H1 (cell line): ENCODE measurements at regions not wholly inside any gene's neighbourhood (a gene's known extent, or its start where the extent isn't known, plus 50 kb on each side); places are given as distances from the start of the nearest gene placed in this dataset.

Source experiments
- CTCF ChIA-PET: fragments of 300-600 bp; sonication (Branson Sonifier 250); formaldehyde crosslinking; loops from one replicate; lab custom pipeline; 2021; ENCODE audit not compliant: partially characterized antibody; lab: Charles Lee
- POLR2A ChIA-PET: fragments of 300-600 bp; sonication (Branson Sonifier 250); formaldehyde crosslinking; loops from one replicate; lab custom pipeline; 2021; ENCODE audit warnings: inconsistent platforms; ENCODE audit not compliant: partially characterized antibody; lab: Charles Lee
- DNase-seq, 2 experiments: peaks; one replicate each; pipeline versions ENCODE4 v3.0.0 to v3.0.0-alpha.2; 2010 to 2022; ENCODE audit warnings: low spot score in 2 of 2, low read depth in 1 of 2, mixed read lengths in 1 of 2
- FAIRE-seq: peaks from 2 replicates; lab custom pipeline; 2011; peaks lifted over from hg19 to GRCh38; lab: Jason Lieb, UNC
- H2AFZ ChIP-seq: 2 replicates; pipeline ENCODE4 v1.8.1; 2012; ENCODE audit warnings: low read length, inconsistent platforms
- H2AK5ac ChIP-seq: 2 replicates; pipeline ENCODE4 v1.6.1; 2013; ENCODE audit warnings: low read depth, low read length
- H2BK120ac ChIP-seq: replicated peaks from 2 replicates; pipeline ENCODE3; 2013; ENCODE audit warnings: low read depth, low read length, inconsistent platforms
- H2BK12ac ChIP-seq: 2 replicates; pipeline ENCODE4 v1.6.1; 2013; ENCODE audit warnings: low read depth, low read length
- H2BK15ac ChIP-seq: 2 replicates; pipeline ENCODE4 v1.6.1; 2013; ENCODE audit warnings: low read length
- H2BK20ac ChIP-seq: 2 replicates; pipeline ENCODE4 v1.6.1; 2013; ENCODE audit warnings: low read length
- H2BK5ac ChIP-seq: 2 replicates; pipeline ENCODE4 v1.6.1; 2013; ENCODE audit warnings: low read depth, low read length
- H3K14ac ChIP-seq: 2 replicates; pipeline ENCODE4 v1.6.1; 2013; ENCODE audit warnings: inconsistent platforms; ENCODE audit not compliant: insufficient read length
- H3K18ac ChIP-seq: 2 replicates; pipeline ENCODE4 v1.6.1; 2013; ENCODE audit warnings: low read length; ENCODE audit errors: extremely low read depth
- H3K23ac ChIP-seq: 2 replicates; pipeline ENCODE4 v1.6.1; 2013; ENCODE audit warnings: inconsistent platforms; ENCODE audit not compliant: insufficient read length
- H3K23me2 ChIP-seq: 2 replicates; pipeline ENCODE4 v1.6.1; 2013; ENCODE audit warnings: low read depth, low read length
- H3K27ac ChIP-seq: 2 replicates; pipeline ENCODE4 v1.6.1; 2011; ENCODE audit warnings: low read depth, low read length, inconsistent platforms
- H3K27me3 ChIP-seq, 4 experiments: replicated peaks in 1 of 4; 1 replicate in 1 of 4; 2 replicates in 3 of 4; pipeline versions ENCODE4 v1.6.1 to v1.8.1; 2011 to 2013; ENCODE audit warnings: low read length in 3 of 4, mild to moderate bottlenecking in 3 of 4, inconsistent platforms in 2 of 4, mixed read lengths in 2 of 4, moderate library complexity in 1 of 4; ENCODE audit not compliant: control insufficient read depth in 3 of 4, insufficient read depth in 3 of 4; ENCODE audit errors: extremely low read depth in 1 of 4
- H3K36me3 ChIP-seq, 4 experiments: 2 replicates each; pipeline versions ENCODE4 v1.6.1 to v1.8.1; 2011 to 2013; ENCODE audit warnings: mild to moderate bottlenecking in 4 of 4, low read length in 3 of 4, moderate library complexity in 2 of 4, control low read depth in 1 of 4, inconsistent platforms in 1 of 4; ENCODE audit not compliant: insufficient read depth in 4 of 4, control insufficient read depth in 2 of 4
- H3K4ac ChIP-seq: replicated peaks from 2 replicates; pipeline ENCODE3; 2013; ENCODE audit warnings: low read length, low read depth, mixed read lengths, inconsistent platforms; ENCODE audit not compliant: insufficient read length
- H3K4me1 ChIP-seq, 4 experiments: replicated peaks in 1 of 4; 1 replicate in 1 of 4; 2 replicates in 3 of 4; pipeline versions ENCODE4 v1.6.1 to v1.8.1; 2011 to 2013; ENCODE audit warnings: low read length in 3 of 4, inconsistent platforms in 2 of 4, mixed read lengths in 1 of 4; ENCODE audit not compliant: insufficient read depth in 4 of 4, control insufficient read depth in 3 of 4
- H3K4me2 ChIP-seq, 2 experiments: 2 replicates each; pipeline versions ENCODE4 v1.6.1 to v1.8.1; 2011 to 2013; ENCODE audit warnings: low read depth in 2 of 2, low read length in 2 of 2, control low read depth in 1 of 2, inconsistent platforms in 1 of 2, mild to moderate bottlenecking in 1 of 2; ENCODE audit not compliant: insufficient read depth in 1 of 2
- H3K4me3 ChIP-seq, 4 experiments: fragments of 200-600, 300-600 bp in 1 of 4; sonication (generic), shearing (Covaris generic), sonication (Bioruptor Twin) in 1 of 4; 2 replicates each; pipeline versions ENCODE4 v1.5.1 to v1.8.1; 2011 to 2016; ENCODE audit warnings: low read length in 4 of 4, low read depth in 3 of 4, control low read depth in 2 of 4, inconsistent platforms in 2 of 4, mild to moderate bottlenecking in 2 of 4, mixed read lengths in 1 of 4, moderate library complexity in 1 of 4; ENCODE audit not compliant: insufficient read depth in 2 of 4; ENCODE audit errors: extremely low read depth in 1 of 4
- H3K56ac ChIP-seq: replicated peaks from 2 replicates; pipeline ENCODE3; 2013; ENCODE audit warnings: low read depth, mild to moderate bottlenecking, mixed read lengths, low read length, inconsistent platforms; ENCODE audit not compliant: insufficient read length
- H3K79me1 ChIP-seq: 2 replicates; pipeline ENCODE4 v1.6.1; 2013; ENCODE audit warnings: low read depth, low read length, control low read depth
- H3K79me2 ChIP-seq, 2 experiments: 2 replicates each; pipeline versions ENCODE4 v1.6.1 to v1.8.1; 2012 to 2013; ENCODE audit warnings: low read length in 2 of 2, mild to moderate bottlenecking in 2 of 2, inconsistent platforms in 1 of 2; ENCODE audit not compliant: insufficient read depth in 2 of 2, control insufficient read depth in 1 of 2
- H3K9ac ChIP-seq, 4 experiments: replicated peaks in 1 of 4; 1 replicate in 1 of 4; 2 replicates in 3 of 4; pipeline versions ENCODE4 v1.6.1 to v1.8.1; 2011 to 2013; ENCODE audit warnings: low read depth in 3 of 4, low read length in 3 of 4, control low read depth in 2 of 4, mild to moderate bottlenecking in 2 of 4, moderate library complexity in 2 of 4, inconsistent platforms in 1 of 4; ENCODE audit errors: extremely low read depth in 1 of 4
- H3K9me3 ChIP-seq, 2 experiments: 2 replicates each; pipeline versions ENCODE4 v1.6.1 to v1.8.1; 2012 to 2013; ENCODE audit warnings: mild to moderate bottlenecking in 2 of 2, moderate library complexity in 2 of 2, control low read depth in 1 of 2, inconsistent platforms in 1 of 2, low read depth in 1 of 2, low read length in 1 of 2, mixed read lengths in 1 of 2; ENCODE audit not compliant: insufficient read depth in 2 of 2
- H4K20me1 ChIP-seq, 2 experiments: replicated peaks in 1 of 2; 2 replicates each; pipeline versions ENCODE3 to v1.8.1; 2011 to 2013; ENCODE audit warnings: inconsistent platforms in 2 of 2, low read length in 2 of 2, mild to moderate bottlenecking in 1 of 2; ENCODE audit not compliant: insufficient read depth in 2 of 2, control insufficient read depth in 1 of 2
- H4K5ac ChIP-seq: 2 replicates; pipeline ENCODE4 v1.6.1; 2013; ENCODE audit warnings: low read length, low read depth, mixed read lengths, inconsistent platforms; ENCODE audit not compliant: insufficient read length
- H4K8ac ChIP-seq: 2 replicates; pipeline ENCODE4 v1.8.0; 2013; ENCODE audit warnings: mild to moderate bottlenecking, moderate library complexity, low read length, inconsistent platforms; ENCODE audit not compliant: insufficient read depth; ENCODE audit errors: extremely low read depth
- H4K91ac ChIP-seq: replicated peaks from 2 replicates; pipeline ENCODE3; 2013; ENCODE audit warnings: low read length, mixed read lengths, inconsistent platforms; ENCODE audit not compliant: insufficient read length
- CREB1 ChIP-seq: IDR thresholded peaks from 2 replicates; pipeline ENCODE4 v1.6.1; 2012; ENCODE audit warnings: inconsistent platforms
- EGR1 ChIP-seq: IDR thresholded peaks from 2 replicates; pipeline ENCODE4 v1.6.1; 2011; ENCODE audit warnings: low read depth, low read length, borderline replicate concordance
- GABPA ChIP-seq: IDR thresholded peaks from 2 replicates; pipeline ENCODE4 v1.6.1; 2011; ENCODE audit warnings: mild to moderate bottlenecking, low read length, moderate library complexity, borderline replicate concordance; ENCODE audit not compliant: insufficient read depth
- GTF2F1 ChIP-seq: IDR thresholded peaks from 2 replicates; pipeline ENCODE4 v1.6.1; 2012; ENCODE audit warnings: low read depth, low read length, improper control_type of control experiment, borderline replicate concordance
- HDAC2 ChIP-seq, 2 experiments: fragments of 300-600 bp in 1 of 2; sonication (generic) in 1 of 2; IDR thresholded peaks; 2 replicates each; pipeline ENCODE4 v1.6.1; 2011 to 2012; ENCODE audit warnings: low read depth in 2 of 2, low read length in 2 of 2, mild to moderate bottlenecking in 2 of 2, moderate library complexity in 2 of 2, borderline replicate concordance in 1 of 2, inconsistent platforms in 1 of 2
- HDAC6 ChIP-seq: IDR thresholded peaks from one replicate; pipeline ENCODE4 v1.7.1; 2012; ENCODE audit warnings: low read depth, mild to moderate bottlenecking, inconsistent platforms, low read length, moderate library complexity
- MAFK ChIP-seq: IDR thresholded peaks from 2 replicates; pipeline ENCODE4 v1.6.1; 2012; ENCODE audit warnings: low read depth, mild to moderate bottlenecking, improper control_type of control experiment, low read length
- MAX ChIP-seq: IDR thresholded peaks from 2 replicates; pipeline ENCODE4 v1.6.1; 2012; ENCODE audit warnings: inconsistent platforms
- POLR2A ChIP-seq, 2 experiments: IDR thresholded peaks; 1 replicate in 1 of 2; 2 replicates in 1 of 2; pipeline ENCODE4 v1.6.1; 2011; ENCODE audit warnings: low read depth in 2 of 2, low read length in 2 of 2, mild to moderate bottlenecking in 2 of 2; ENCODE audit errors: control extremely low read depth in 1 of 2
- SIX5 ChIP-seq: IDR thresholded peaks from 2 replicates; pipeline ENCODE4 v1.6.1; 2011; ENCODE audit warnings: mild to moderate bottlenecking, low read depth, low read length
- SRF ChIP-seq: IDR thresholded peaks from 2 replicates; pipeline ENCODE4 v1.6.1; 2011; ENCODE audit warnings: mild to moderate bottlenecking, low read depth, low read length, moderate library complexity
- TEAD4 ChIP-seq: IDR thresholded peaks from 2 replicates; pipeline ENCODE4 v1.6.1; 2012; ENCODE audit warnings: low read depth, low read length, inconsistent platforms, mixed read lengths
- USF2 ChIP-seq: IDR thresholded peaks from 2 replicates; pipeline ENCODE4 v1.6.1; 2011; ENCODE audit warnings: low read length, improper control_type of control experiment
- ZNF274 ChIP-seq: IDR thresholded peaks from 2 replicates; pipeline ENCODE4 v1.7.0; 2012; ENCODE audit warnings: low read length, borderline replicate concordance; ENCODE audit errors: extremely low read depth
- WGBS, 2 experiments: shearing (Covaris generic) in 1 of 2; methylation state at CpG; one replicate each; pipeline versions ENCODE4 v1.1.6 to v1.1.7; 2013 to 2015; ENCODE audit warnings: low lambda C conversion rate in 2 of 2, mixed read lengths in 2 of 2, inconsistent platforms in 1 of 2, low coverage in 1 of 2, missing lambda C conversion rate in 1 of 2; ENCODE audit not compliant: insufficient replicate concordance in 2 of 2, insufficient coverage in 1 of 2, insufficient read length in 1 of 2; ENCODE audit errors: extremely low coverage in 1 of 2, missing lambda C conversion rate in 1 of 2; 5-methylcytosine and 5-hydroxymethylcytosine counted together

- Histone ChIP-seq H3K27ac (no peak overlapping the region), H2BK120ac (no peak overlapping the region), H2BK12ac (no peak overlapping the region), H3K9ac (no peak overlapping the region), H4K20me1 (no peaks in the 10 kb centered on the region), H3K79me2 (no peaks in the 10 kb centered on the region), H2BK5ac (no peak overlapping the region), H3K27me3 (no peaks in the 10 kb centered on the region), H3K14ac (no peak overlapping the region), H3K23ac (no peak overlapping the region), H3K23me2 (no peaks in the 10 kb centered on the region), H2BK20ac (no peak overlapping the region), H3K56ac (no peak overlapping the region), H2AFZ (no peak overlapping the region), H3K4me3 (no peak overlapping the region), H3K18ac (no peak overlapping the region), H3K4ac (no peak overlapping the region), H4K91ac (no peak overlapping the region), H3K4me1 (peaks cover 0 to 6% (median 0%) of the 10 kb centered on the region in 4 experiments; a peak in 1 of 7 replicates), H4K8ac (no peak overlapping the region), H2BK15ac (no peak overlapping the region), H4K5ac (no peak overlapping the region), H3K79me1 (no peaks in the 10 kb centered on the region), H3K36me3 (no peaks in the 10 kb centered on the region), H3K4me2 (no peak overlapping the region), H2AK5ac (no peak overlapping the region), H3K9me3 (no peaks in the 10 kb centered on the region)
- POLR2A ChIA-PET, result interaction anchor here (0.7 kb wide), 1 partner anchor 69 kb away, joined by 3 read pairs; no protein-coding TSS in a partner anchor
- FAIRE-seq (no peak), DNase-seq (no peak)
- WGBS, 2 experiments, result 86% methylated on average over 1 of the region's 3 CpGs; no CpG with 5 or more reads in 1 of the 2 experiments
- CTCF ChIA-PET, result interaction anchor here (1.0 kb wide), 1 partner anchor 26 kb away, joined by 3 read pairs; no protein-coding TSS in a partner anchor
- TF ChIP-seq ZNF274, result no peak
- TF ChIP-seq EGR1, result no peak
- TF ChIP-seq CREB1, result no peak
- TF ChIP-seq HDAC6, result no peak
- TF ChIP-seq USF2, result no peak
- TF ChIP-seq POLR2A (IDR thresholded peaks at IDR 0.05; ENCODE audit: control extremely low read depth in 1 of 2, low read depth in 2 of 2, low read length in 2 of 2), result no peak
- TF ChIP-seq MAX, result no peak
- TF ChIP-seq TEAD4, result no peak
- TF ChIP-seq SRF, result no peak
- no peak for TF ChIP-seq GTF2F1
- TF ChIP-seq MAFK, result no peak
- TF ChIP-seq SIX5, result no peak
- TF ChIP-seq GABPA, result no peak
- no peak for TF ChIP-seq HDAC2 (IDR thresholded peaks at IDR 0.05; ENCODE audit: borderline replicate concordance in 1 of 2, low read depth in 2 of 2, low read length in 2 of 2)
These were observed 420.2 kb downstream of the BCOR start for GRCh38 chrX:39677585-39677977.
